GM18868 (cell line): ENCODE measurements at regions not wholly inside any gene's neighbourhood (a gene's known extent, or its start where the extent isn't known, plus 50 kb on each side); places are given as distances from the start of the nearest gene placed in this dataset.

Experiments used
- ATAC-seq: cut with Tn5 transposase; IDR thresholded peaks from one replicate; pipeline ENCODE4 v1.9.1; 2021; ENCODE audit warnings: mild to moderate bottlenecking, moderate library complexity; ENCODE audit not compliant: unreplicated experiment

DNA sequence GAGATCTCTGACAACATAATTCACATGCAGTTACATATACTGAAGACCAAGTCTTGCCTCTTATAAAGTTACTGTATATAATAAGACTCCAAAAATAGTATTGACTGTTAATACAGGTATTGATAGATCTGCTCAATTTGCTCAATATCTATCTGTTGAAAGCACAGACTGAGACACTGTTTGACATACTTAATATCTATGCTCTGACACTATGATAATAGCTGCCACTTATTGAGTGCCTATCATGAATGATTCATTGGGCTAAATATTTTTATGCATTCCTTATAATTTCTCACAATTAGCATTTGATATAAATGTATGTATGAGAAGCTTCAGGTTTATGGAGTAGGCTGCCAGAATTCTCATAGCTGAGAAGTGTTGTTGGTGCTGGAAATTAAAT, 1600.9 kb upstream of the IGFBP7 start:
- no peak for ATAC-seq

DNA sequence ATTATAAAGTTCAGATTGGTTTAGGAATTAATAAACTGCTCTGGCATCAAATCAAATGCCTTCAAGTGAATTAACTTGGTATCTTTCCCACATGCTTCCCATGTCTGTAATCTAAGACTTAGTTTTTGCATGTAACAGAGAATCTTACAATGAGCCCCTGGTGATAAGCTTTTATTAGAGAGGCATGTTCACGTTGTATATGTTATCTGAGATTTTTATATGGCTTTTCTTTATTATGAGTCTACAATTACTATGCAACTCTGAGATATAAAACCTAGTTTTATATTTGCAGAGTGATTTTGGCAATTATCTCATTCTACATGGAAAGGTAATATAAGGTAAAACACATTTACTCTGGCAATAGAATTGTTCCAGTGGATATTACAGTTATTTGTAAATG, 1578.4 kb upstream of the IGFBP7 start:
- ATAC-seq = no peak

DNA sequence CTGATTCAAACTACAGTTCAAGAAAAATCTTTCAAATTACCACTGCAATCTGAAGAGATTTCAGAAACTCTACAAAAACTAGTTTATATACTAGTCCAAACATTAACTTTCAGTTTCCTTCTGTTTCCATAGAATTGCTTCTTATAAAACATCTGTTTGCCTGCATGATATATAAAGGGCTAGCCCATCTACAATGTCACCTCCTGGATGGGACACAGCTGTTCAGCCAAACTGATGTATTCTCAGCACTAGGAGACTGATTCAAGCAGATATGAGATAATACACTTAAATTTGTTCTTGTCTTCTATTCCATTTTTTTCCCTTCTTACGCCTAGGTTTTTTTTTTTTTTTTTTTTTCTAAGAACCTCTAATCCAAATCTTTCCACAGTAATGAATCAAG, 1569.7 kb upstream of the IGFBP7 start:
- ATAC-seq = no peak

DNA sequence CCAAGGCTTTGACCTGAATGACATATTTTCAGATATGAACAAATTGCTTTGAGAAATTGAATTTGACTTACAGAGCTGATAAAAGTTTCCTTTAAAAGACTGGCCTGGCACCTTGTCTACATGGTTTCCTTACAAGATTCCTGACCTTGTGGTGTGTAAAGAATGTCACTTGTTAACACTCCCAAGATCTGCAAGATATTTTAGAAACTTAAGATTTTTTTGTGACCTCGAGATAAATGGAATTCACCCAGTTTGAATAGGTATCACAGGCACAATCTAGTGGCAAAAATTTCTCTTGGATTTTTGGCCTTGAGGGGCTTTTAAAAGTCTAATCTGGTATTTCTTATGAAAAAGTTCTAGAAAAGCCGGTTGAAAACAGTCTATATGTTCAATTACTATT, 1568.9 kb upstream of the IGFBP7 start:
- ATAC-seq = no peak

DNA sequence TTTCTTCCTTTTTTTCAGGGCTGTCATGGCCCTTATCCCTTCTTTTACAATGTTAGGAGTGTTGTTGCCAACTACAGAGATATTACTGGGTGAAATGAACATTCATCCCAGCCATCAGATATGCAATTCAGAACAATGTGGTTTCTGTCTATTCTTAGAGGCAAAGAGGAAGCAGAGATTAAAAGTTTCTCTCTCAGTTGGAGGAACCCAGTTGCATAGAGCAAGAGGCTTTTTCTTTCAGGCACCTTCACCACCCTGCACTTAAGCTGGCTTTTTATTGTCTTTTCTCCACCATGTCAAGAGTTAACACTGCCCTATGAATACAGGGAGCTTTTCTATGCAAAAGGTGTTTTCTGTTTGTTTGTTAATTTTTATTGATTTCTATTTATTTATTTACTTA, 1559.6 kb upstream of the IGFBP7 start:
- no peak for ATAC-seq

DNA sequence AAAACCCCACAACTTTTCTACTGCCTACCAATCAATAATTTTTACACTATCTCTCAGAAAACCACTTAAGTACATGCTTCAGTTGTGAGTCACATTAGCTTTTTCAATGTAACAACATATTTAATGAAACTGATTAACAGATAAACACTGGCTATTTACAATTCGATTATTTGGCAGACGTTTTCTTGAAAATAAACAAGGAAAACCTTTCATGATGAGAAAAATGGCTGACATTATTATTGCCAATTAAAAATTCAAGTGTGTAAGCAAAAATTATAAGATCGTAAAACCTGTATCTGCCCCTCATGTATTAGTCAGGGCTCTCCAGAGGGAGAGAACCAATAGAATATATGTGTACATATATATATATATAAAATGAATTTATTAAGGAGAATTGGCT, 1555.5 kb upstream of the IGFBP7 start:
- no peak for ATAC-seq

DNA sequence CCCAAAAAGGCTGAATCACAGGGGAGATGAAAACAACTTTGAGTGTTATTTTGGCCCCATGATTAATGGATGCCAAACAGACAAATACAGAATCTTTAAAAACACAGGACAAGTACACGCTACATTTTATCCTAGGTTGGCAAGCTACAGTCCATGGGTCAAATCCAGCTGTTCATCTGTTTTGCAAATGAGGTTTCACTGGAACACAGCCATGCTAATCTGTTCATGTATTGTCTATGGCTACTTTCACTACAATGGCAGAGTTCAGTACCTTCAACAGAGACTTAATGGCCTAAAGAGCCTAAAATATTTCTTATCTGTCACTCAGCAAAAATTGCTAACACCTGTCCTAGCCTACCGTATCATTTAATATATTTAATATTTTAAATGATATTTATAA, 1548.5 kb upstream of the IGFBP7 start:
- ATAC-seq = no peak

DNA sequence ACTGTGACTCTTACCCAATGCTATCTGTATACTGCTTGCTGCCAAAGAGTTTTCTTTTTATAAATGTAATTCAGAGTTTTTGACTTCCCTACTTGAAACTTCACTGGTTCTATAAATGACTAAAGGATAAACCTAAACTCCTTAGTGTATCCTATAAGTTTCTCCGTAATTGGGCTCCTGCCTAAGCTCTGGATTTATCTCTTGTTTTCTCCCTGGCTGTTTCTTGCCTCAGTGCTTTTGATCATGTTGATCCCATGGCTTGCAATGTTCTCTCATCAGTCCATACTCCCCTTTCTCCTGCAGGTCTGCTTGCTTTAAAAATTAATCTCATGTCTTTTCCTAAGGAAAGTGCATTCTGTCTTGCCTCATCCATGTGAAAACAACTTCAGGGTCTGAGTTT, 1543.1 kb upstream of the IGFBP7 start:
- no peak for ATAC-seq

DNA sequence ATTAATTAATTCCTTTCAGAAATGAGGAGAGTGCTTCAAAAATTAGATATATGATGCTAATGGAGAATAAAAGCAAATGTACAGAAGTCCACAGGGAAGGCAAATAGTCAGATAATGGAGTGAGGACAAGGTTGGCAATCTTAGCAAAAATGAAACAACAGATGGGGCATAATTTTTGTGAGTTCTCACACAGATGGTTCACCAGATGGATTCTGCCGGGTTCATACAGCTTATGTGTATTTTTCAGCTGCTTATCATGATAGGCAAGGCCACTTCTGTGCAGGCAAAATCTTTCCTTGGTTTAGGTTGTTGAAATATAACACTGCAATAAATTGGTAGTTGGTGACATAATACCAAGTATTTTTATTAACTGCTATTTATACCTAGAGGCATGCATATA, 1539.0 kb upstream of the IGFBP7 start:
- ATAC-seq = no peak

DNA sequence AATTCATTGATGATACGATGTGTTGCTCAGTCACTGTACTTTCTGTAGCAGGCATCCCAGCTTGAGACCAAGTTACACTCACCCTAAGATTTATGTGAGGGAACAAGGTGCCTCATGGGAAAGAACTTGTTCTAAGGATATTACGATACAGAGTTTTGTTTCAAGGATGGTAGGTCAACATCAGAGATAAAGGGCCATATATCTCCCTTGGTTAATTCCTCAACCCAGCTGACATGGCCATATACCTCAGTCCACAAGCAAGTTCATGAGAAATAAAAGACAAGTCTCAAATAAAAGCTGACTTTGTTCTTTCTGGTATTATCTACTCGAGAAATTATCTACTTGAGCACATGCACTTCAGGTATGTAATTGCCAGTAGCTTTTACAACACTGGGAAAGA, 1535.9 kb upstream of the IGFBP7 start:
- no peak for ATAC-seq

DNA sequence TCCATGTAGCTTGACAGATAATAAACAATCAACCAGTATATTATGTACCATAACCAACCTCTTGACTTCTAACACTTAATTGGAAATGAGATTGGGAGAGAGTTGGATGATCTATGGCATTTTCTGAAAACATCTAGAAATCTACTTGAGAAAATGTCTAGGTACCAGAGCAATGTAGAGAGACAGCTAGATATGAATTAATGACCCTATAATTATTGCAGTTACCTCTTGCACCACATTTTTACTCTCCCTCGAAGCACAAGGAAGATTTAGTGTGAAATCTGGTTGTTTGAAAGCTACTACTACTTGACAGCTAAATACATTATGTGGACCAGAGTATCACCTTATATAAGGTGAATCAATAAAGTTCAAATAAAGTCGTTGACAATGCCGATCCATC, 1534.4 kb upstream of the IGFBP7 start:
- ATAC-seq = no peak

DNA sequence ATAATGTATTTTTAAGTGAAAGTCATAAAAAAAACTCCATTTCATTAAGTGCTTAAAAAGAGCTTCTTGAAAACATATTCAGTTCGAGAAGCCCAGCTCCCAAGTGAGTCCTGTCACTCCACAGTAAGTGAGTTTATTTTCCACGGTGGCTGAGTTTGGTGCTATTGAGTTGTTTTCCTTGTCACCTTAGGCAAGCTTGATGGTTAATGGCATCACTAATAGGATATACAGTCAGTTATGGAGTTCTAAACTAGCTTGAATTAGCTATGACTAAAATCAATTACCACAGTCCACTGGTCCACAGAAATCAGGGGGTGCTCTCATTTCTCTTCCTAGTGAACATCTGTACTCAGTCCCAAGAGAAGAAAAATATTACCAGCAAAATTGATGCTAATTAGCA, 1526.2 kb upstream of the IGFBP7 start:
- ATAC-seq = no peak

DNA sequence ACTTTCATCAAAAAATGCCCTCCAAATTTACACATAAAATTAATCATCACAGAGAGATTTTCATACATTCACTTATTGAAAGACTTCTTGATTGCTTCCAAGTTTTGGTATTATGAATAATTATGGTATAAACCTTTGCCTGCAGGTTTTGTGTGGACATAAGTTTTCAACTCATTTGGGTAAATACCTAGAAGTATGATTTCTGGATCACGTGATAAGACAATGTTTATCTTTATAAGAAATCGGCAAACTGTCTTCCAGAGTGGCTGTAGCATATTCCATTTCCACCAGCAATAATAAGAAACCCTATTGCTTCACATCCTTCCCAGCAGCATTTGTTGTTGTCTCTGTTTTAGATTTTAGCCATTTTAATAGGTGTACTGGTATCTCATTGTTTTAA, 1507.0 kb upstream of the IGFBP7 start:
- ATAC-seq = no peak

DNA sequence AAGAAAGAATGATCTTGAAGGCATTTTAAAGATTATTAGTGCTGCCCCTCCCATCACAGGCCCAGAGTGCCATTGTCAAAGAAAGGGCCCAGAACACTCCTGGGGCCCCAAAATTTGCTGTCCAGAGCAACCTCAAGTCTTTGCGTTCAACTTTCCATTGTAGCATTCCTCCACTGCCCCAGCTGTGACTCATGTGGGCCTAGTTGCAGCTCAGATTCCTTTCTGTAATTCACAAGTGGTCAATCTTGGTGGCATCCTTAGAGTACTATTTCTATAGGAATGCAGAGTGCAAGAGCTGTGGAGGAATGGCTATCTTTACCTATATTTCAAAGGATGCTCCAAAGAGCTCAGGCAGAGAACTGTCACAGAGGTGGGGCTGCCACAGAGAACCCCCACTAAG, 1500.8 kb upstream of the IGFBP7 start:
- no peak for ATAC-seq

DNA sequence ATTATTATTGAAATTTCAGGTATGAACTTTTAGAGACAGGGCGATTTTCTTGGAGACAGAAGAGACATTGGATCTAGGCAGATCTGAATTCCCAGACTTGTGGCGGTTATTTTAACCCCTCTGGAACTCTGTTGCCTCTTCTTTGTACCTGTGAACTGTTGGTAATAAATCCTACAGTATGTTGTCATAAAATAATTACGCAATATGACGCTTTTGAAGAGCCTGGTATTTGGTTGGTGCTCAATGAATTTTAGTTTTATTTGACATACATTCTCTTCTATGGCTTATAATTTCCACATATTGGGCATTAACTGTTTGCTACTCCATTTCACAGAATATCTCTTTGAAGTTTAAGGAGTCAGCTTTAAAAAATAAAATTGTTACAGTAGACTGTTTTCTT, 1496.1 kb upstream of the IGFBP7 start:
- no peak for ATAC-seq

DNA sequence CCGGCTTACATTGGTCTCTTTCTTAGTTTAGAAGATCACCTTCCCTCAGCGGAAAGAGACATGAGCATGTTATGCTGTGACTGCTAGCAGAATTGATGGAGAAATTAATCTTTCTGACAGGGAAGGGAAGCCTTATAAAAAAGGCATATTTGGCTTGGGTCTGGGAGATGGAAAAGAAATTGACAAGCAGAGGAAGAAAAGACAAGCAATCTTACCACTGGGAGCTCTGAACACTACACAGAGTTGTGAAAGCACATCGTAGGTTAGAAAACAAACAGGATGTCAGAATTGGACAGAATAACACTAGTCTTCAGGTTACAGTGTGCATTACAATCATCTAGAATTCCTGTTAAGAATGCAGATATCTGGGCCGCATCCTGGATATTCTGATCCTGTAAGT, 1493.8 kb upstream of the IGFBP7 start:
- ATAC-seq = no peak

DNA sequence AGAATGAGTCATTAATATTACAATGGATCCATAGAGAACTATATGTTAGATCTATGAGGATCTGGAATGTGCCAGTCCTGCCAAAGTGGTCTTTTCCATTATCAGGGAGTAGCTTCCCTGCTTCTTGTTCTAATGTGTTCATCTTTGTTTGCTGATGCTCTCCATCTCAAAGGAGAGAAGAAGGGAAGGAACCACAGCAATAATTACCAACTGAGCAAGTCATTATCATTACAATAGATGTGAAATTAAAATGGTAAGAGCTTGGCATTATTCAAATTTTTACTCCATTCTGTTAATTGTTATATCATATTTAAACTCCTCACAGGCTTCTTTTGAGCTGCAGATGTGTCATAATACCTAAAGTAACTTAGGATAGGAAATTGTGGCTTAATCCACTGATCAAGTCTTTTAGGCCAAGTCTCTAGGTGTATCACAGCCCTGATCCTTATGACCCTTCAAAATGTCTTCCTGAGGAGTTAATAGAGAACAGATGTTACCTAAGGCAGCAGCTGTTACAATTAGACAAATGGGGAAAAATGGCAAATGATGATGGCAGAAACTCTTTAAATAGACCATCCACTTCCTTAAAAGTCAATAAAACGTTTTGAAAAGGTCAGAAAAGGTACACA, 1492.7 kb upstream of the IGFBP7 start:
- ATAC-seq = no peak

DNA sequence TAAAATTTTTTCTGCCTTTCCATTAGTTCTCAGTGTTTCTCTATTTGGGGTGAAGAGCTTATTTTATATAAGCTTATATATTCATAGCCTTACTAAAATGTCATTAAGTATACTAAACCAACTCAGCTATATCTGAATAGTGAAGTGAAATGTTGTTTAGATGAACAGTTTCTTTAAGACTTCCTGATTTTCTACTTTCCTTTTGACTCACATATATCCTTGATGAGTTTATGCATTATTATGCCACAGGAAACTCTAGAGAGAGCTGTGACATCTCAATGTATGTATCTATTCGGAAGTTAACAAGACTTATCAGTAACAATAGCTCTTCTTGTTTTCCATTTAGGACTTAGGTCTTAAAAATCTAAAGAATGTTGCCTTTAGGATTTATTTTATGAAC, 1491.8 kb upstream of the IGFBP7 start:
- ATAC-seq = peak; percentile 63

DNA sequence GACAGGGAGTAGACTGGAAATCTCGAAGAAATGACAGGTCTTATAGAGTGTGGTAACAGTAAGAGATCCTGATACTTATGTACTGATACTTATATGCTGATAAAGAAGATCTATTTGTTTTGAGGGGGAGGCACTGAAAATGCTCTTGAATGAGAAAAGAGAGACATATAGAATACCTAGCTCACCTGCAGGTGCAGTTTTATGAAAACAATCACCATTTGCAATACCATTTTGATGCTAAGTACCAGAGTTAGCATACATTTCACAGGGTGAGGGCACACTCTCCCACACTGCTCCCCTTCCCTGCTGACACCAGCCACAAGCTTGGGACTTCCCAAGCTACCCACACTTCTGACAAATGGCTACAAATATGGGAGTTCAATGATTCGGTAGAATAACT, 1490.1 kb upstream of the IGFBP7 start:
- ATAC-seq = peak; percentile 49

DNA sequence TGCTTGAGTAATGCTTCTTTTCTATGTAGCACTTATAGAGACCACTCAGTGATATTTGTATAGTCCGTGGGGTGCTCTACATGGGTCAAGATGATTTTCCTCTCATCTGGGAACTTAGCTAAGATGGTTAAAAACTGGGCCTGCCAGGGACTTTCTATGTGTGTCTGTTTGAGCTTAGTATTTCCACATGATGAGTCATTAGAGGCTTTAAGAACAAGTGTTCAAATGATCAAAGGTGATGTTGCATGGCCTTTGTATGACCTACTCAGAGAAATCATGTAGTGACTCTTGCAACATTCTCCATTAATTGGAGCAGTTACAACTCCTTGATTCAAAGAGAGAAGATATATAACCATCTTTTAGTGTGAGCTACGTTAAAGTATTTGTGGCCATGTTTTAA, 1480.5 kb upstream of the IGFBP7 start:
- peak; percentile 88 for ATAC-seq

DNA sequence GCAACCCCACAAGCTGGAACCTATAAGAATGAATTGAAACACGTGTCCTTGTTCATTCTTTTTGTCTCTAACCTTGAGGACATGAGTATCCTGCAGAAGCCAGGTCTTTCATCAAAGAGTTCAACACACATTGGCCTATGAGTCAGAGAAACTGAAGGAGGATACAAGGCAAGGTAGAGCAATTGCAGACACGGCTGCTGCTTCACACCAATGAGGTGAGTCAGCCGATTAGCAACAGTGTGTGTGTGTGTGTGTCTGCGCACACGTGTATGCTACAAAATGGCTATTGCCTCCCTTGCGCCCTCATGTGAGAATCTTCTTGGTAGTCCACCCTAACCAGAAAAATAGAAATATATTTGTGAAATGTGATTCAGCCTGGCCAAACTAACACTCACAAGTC, 1477.7 kb upstream of the IGFBP7 start:
- no peak for ATAC-seq

DNA sequence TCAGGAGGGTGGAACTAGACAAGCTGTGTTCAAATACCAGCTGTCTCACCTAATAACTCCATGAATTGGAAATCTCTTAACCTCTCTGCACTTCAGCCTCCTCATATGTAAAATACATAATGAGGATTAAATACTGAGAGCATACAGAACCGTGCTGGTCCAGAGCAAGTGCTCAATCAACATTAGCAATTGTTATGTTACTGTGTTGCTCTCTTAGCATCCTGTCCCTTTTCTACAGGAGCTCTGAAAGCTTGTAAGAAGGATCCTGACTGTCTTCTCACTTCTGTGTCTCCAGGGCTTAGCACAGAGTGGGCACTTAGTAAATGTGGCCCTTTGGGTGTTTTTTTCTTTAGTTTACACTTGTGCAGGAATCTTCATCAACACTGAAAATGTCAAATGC, 1456.1 kb upstream of the IGFBP7 start:
- ATAC-seq = no peak

DNA sequence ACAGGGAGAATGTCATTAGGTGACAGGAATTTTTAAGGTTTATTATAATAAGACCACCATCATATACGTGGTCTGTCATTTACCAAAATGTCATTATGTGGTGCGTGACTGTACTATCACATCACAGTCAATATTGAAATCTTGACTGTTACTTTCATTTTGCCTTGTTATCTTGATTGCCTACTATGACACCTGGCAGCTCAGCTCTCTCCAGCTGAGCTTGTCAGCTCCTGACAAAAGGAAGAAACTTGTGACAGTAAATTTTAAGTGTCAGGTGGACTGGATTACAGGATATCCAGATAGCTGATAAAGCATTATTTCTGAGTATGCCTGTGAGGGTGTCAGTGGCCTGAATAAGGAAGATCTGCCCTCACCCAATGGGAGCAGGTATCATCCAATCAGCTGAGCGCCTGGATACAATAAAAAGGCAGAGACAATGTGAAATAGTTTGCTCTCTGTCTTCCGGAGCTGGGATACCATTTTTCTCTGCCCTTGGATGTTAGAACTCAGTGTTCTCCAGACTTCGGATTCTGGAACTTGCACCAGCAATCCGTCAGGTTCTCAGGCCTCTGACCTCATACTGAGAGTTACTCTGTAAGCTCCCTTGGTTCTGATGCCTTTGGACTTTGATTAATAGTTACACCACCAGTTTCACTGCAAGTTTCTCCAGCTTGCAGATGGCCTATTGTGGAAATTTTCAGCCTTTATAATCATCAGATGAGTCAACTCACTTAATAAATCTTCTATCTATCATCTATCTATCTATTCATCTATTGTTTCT, 1454.7 kb upstream of the IGFBP7 start:
- no peak for ATAC-seq
